IMR-90 (cell line): ENCODE measurements at regions not wholly inside any gene's neighbourhood (a gene's known extent, or its start where the extent isn't known, plus 50 kb on each side); places are given as distances from the start of the nearest gene placed in this dataset.

Experiments used
- ATAC-seq: fragments of 200-7000 bp; cut with Tn5 transposase; 2 replicates; pipeline ENCODE4 v1.9.1; 2020; ENCODE audit warnings: low read depth, mild to moderate bottlenecking, moderate library complexity
- BruUV-seq: library from RNA; stranded (reverse); fragments of 400-500 nt; replicated peaks from 2 replicates; lab custom pipeline; 2021; lab: Mats Ljungman, UMichigan
- CTCF ChIA-PET: fragments of 300-600 bp; formaldehyde crosslinking; extraction: SDS; loops from one replicate; lab custom pipeline; 2021; ENCODE audit warnings: antibody characterized with exemption; lab: Yijun Ruan, JAX
- POLR2A ChIA-PET: fragments of 300-600 bp; sonication (Branson Sonifier 250); formaldehyde crosslinking; loops from one replicate; lab custom pipeline; 2022; ENCODE audit warnings: antibody characterized with exemption; ENCODE audit not compliant: unreplicated experiment; lab: Charles Lee
- DNase-seq: peaks from one replicate; pipeline ENCODE4 v3.0.0; 2013
- H2AFZ ChIP-seq: replicated peaks from 2 replicates; pipeline ENCODE3; 2013; ENCODE audit warnings: low read length, mild to moderate bottlenecking; ENCODE audit not compliant: poor library complexity
- H2AK5ac ChIP-seq: 2 replicates; pipeline ENCODE4 v1.6.1; 2013; ENCODE audit warnings: low read depth, low read length, inconsistent platforms
- H2AK9ac ChIP-seq: replicated peaks from 2 replicates; pipeline ENCODE3; 2013; ENCODE audit warnings: mild to moderate bottlenecking, low read depth, low read length, moderate library complexity; ENCODE audit not compliant: poor library complexity
- H2BK120ac ChIP-seq: 2 replicates; pipeline ENCODE4 v1.6.1; 2013; ENCODE audit warnings: low read depth, low read length, inconsistent platforms
- H2BK15ac ChIP-seq: 3 replicates; pipeline ENCODE4 v1.6.1; 2013; ENCODE audit warnings: low read depth, low read length, inconsistent platforms
- H2BK20ac ChIP-seq: 2 replicates; pipeline ENCODE4 v1.6.1; 2013; ENCODE audit warnings: low read depth, mild to moderate bottlenecking, inconsistent platforms, low read length, moderate library complexity
- H2BK5ac ChIP-seq: 2 replicates; pipeline ENCODE4 v1.6.1; 2013; ENCODE audit warnings: mild to moderate bottlenecking, low read depth, low read length, inconsistent platforms; ENCODE audit not compliant: poor library complexity, severe bottlenecking
- H3K14ac ChIP-seq: replicated peaks from 2 replicates; pipeline ENCODE4 v1.6.1; 2013; ENCODE audit warnings: low read depth, low read length, inconsistent platforms
- H3K18ac ChIP-seq: 2 replicates; pipeline ENCODE4 v1.6.1; 2013; ENCODE audit warnings: low read depth, low read length, control low read depth
- H3K23ac ChIP-seq: 2 replicates; pipeline ENCODE4 v1.6.1; 2013; ENCODE audit warnings: low read depth, low read length, inconsistent platforms
- H3K27ac ChIP-seq: 2 replicates; pipeline ENCODE4 v1.5.1; 2013; ENCODE audit warnings: mild to moderate bottlenecking, control low read depth, low read length; ENCODE audit not compliant: insufficient read depth
- H3K27me3 ChIP-seq: 2 replicates; pipeline ENCODE4 v1.6.1; 2013; ENCODE audit warnings: low read length; ENCODE audit not compliant: control insufficient read depth, insufficient read depth
- H3K36me3 ChIP-seq: 2 replicates; pipeline ENCODE4 v1.6.1; 2013; ENCODE audit warnings: low read length, mixed read lengths; ENCODE audit not compliant: control insufficient read depth, insufficient read depth
- H3K4ac ChIP-seq: 2 replicates; pipeline ENCODE4 v1.6.1; 2013; ENCODE audit warnings: low read depth, low read length, inconsistent platforms
- H3K4me1 ChIP-seq: 2 replicates; pipeline ENCODE4 v1.6.1; 2013; ENCODE audit warnings: low read length, mixed read lengths; ENCODE audit not compliant: control insufficient read depth, insufficient read depth
- H3K4me2 ChIP-seq: 2 replicates; pipeline ENCODE4 v1.6.1; 2013; ENCODE audit warnings: low read depth, mild to moderate bottlenecking, control low read depth, low read length, moderate library complexity
- H3K4me3 ChIP-seq: 2 replicates; pipeline ENCODE4 v1.5.1; 2013; ENCODE audit warnings: low read depth, mild to moderate bottlenecking, control low read depth, low read length, moderate library complexity; ENCODE audit not compliant: insufficient read depth
- H3K56ac ChIP-seq: 2 replicates; pipeline ENCODE4 v1.6.1; 2013; ENCODE audit warnings: low read length, inconsistent platforms; ENCODE audit not compliant: insufficient read depth; ENCODE audit errors: extremely low read depth
- H3K79me1 ChIP-seq, 2 experiments: 2 replicates each; pipeline ENCODE4 v1.6.1; 2013; ENCODE audit warnings: low read length in 2 of 2, inconsistent platforms in 1 of 2, low read depth in 1 of 2
- H3K9ac ChIP-seq: 2 replicates; pipeline ENCODE4 v1.6.1; 2013; ENCODE audit warnings: low read depth, low read length, control low read depth
- H3K9me1 ChIP-seq: 2 replicates; pipeline ENCODE4 v1.6.1; 2013; ENCODE audit warnings: low read length, inconsistent platforms; ENCODE audit not compliant: insufficient read depth
- H3K9me3 ChIP-seq: 2 replicates; pipeline ENCODE4 v1.6.1; 2013; ENCODE audit warnings: low read length; ENCODE audit not compliant: control insufficient read depth, insufficient read depth
- H4K20me1 ChIP-seq: 2 replicates; pipeline ENCODE4 v1.6.1; 2013; ENCODE audit warnings: low read length, inconsistent platforms; ENCODE audit not compliant: insufficient read depth
- H4K5ac ChIP-seq: 2 replicates; pipeline ENCODE4 v1.6.1; 2013; ENCODE audit warnings: mild to moderate bottlenecking, low read depth, low read length, control low read depth
- H4K8ac ChIP-seq, 2 experiments: 2 replicates each; pipeline ENCODE4 v1.6.1; 2013; ENCODE audit warnings: low read depth in 2 of 2, low read length in 2 of 2, control low read depth in 1 of 2, inconsistent platforms in 1 of 2
- H4K91ac ChIP-seq: 2 replicates; pipeline ENCODE4 v1.6.1; 2013; ENCODE audit warnings: low read depth, low read length, inconsistent platforms; ENCODE audit not compliant: insufficient read depth
- MAFK ChIP-seq: IDR thresholded peaks from 2 replicates; pipeline ENCODE4 v1.6.1; 2012; ENCODE audit warnings: low read depth, low read length, improper control_type of control experiment
- MAZ ChIP-seq: IDR thresholded peaks from 2 replicates; pipeline ENCODE4 v1.6.1; 2012; ENCODE audit warnings: low read depth, mild to moderate bottlenecking, low read length, improper control_type of control experiment, moderate library complexity, borderline replicate concordance
- WGBS, 2 experiments: methylation state at CpG; one replicate each; pipeline versions ENCODE4 v1.1.5 to v1.1.7; 2013; ENCODE audit warnings: missing lambda C conversion rate in 2 of 2; ENCODE audit not compliant: insufficient read length in 1 of 2; ENCODE audit errors: extremely low coverage in 2 of 2; 5-methylcytosine and 5-hydroxymethylcytosine counted together
- dilution Hi-C: fragments of 300-500 bp; cut with HindIII; formaldehyde crosslinking; loops from one replicate; pipeline ENCODE4 v1.14.3; 2018; ENCODE audit warnings: low sequenced_read_pairs; ENCODE audit not compliant: unreplicated experiment
- in situ Hi-C: fragments of 300-500 bp; cut with MboI; formaldehyde crosslinking; loops from 3 replicates; pipeline ENCODE4 v1.14.3; 2019; ENCODE audit warnings: low sequenced_read_pairs, inconsistent platforms, mixed read lengths
- intact Hi-C: fragments of 100-400 bp; cut with micrococcal nuclease; formaldehyde crosslinking; loops from 2 replicates; pipeline ENCODE4 v1.10.0; 2022

- Histone ChIP-seq H2BK120ac (no peak overlapping the region), H3K36me3 (no peaks in the 10 kb centered on the region), H2AFZ (no peak overlapping the region), H3K4me1 (no peaks in the 10 kb centered on the region; the same call in 1 of the 2 replicates), H3K9me3 (peaks cover 6% of the 10 kb centered on the region), H3K4me3 (no peak overlapping the region), H2BK5ac (no peak overlapping the region), H3K23ac (no peak overlapping the region), H2BK20ac (no peak overlapping the region), H3K14ac (no peak overlapping the region), H2BK15ac (no peak overlapping the region), H4K8ac (no peak overlapping the region), H3K9me1 (no peaks in the 10 kb centered on the region), H2AK5ac (no peak overlapping the region), H3K27me3 (no peaks in the 10 kb centered on the region; the same call in 1 of the 2 replicates), H4K20me1 (no peaks in the 10 kb centered on the region), H3K4me2 (no peak overlapping the region), H4K91ac (no peak overlapping the region), H3K4ac (no peak overlapping the region), H2AK9ac (no peak overlapping the region), H4K5ac (no peak overlapping the region), H3K27ac (no peak overlapping the region), H3K18ac (no peak overlapping the region), H3K79me1 (no peaks in the 10 kb centered on the region), H3K9ac (no peak overlapping the region), H3K56ac (no peak overlapping the region)
- DNase-seq (no peak), ATAC-seq (no peak)
- POLR2A ChIA-PET: no interaction called here
- 13% methylated on average over 1 of the region's 5 CpGs; no CpG with 5 or more reads in 1 of the 2 experiments for WGBS, 2 experiments
- TF ChIP-seq MAFK (peak; percentile 25; the same call in 1 of the 2 replicates), MAZ (no peak)
- CTCF ChIA-PET: no interaction called here
- dilution Hi-C loops (no loop called here), intact Hi-C loops (no loop called here), in situ Hi-C loops (no loop called here)
- no TSS peak for BruUV-seq
Observed at GRCh38 chrX:40279762-40280161, 182.0 kb upstream of the BCOR start.
